Spleen (tissue), 11 donors: ENCODE measurements at regions not wholly inside any gene's neighbourhood (a gene's known extent, or its start where the extent isn't known, plus 50 kb on each side); places are given as distances from the start of the nearest gene placed in this dataset.

Experiments
- DNase-seq: peaks from one replicate; pipeline ENCODE4 v3.0.0-alpha.2; 2020
- H3K27ac ChIP-seq, 8 donors: fragments of 200-600 bp; sonication (generic) in 7 of 8; 1 replicate in 4 of 8; 2 replicates in 4 of 8; pipeline versions ENCODE4 v1.5.0 to v1.8.0; 2016 to 2021; ENCODE audit warnings: inconsistent platforms in 4 of 8, mild to moderate bottlenecking in 4 of 8, moderate library complexity in 1 of 8
- H3K27me3 ChIP-seq, 7 donors: fragments of 200-600 bp; sonication (generic) in 6 of 7; replicated peaks in 1 of 7; 1 replicate in 4 of 7; 2 replicates in 3 of 7; pipeline versions ENCODE4 v1.5.0 to v1.8.0; 2016 to 2021; ENCODE audit warnings: inconsistent platforms in 3 of 7, mild to moderate bottlenecking in 1 of 7
- H3K36me3 ChIP-seq, 6 donors: fragments of 200-600 bp; sonication (generic) in 5 of 6; 1 replicate in 4 of 6; 2 replicates in 2 of 6; pipeline versions ENCODE4 v1.5.0 to v1.8.0; 2016 to 2021; ENCODE audit warnings: inconsistent platforms in 2 of 6
- H3K4me1 ChIP-seq, 6 donors: fragments of 200-600 bp; sonication (generic) in 5 of 6; 1 replicate in 3 of 6; 2 replicates in 3 of 6; pipeline versions ENCODE4 v1.5.0 to v1.8.0; 2016 to 2021; ENCODE audit warnings: inconsistent platforms in 3 of 6
- H3K4me3 ChIP-seq, 8 donors: fragments of 200-600 bp; sonication (generic) in 7 of 8; 1 replicate in 4 of 8; 2 replicates in 4 of 8; pipeline versions ENCODE4 v1.5.0 to v1.8.0; 2016 to 2021; ENCODE audit warnings: inconsistent platforms in 4 of 8, mild to moderate bottlenecking in 4 of 8, moderate library complexity in 2 of 8
- H3K9me3 ChIP-seq, 8 donors: fragments of 200-600 bp; sonication (generic) in 7 of 8; 1 replicate in 4 of 8; 2 replicates in 4 of 8; pipeline versions ENCODE4 v1.5.0 to v1.8.0; 2016 to 2021; ENCODE audit warnings: inconsistent platforms in 4 of 8
- POLR2A ChIP-seq, 3 donors: fragments of 450-650 bp; IDR thresholded peaks; one replicate each; pipeline ENCODE4 v1.5.1; 2017; ENCODE audit warnings: antibody characterized with exemption in 3 of 3, mild to moderate bottlenecking in 1 of 3
- POLR2AphosphoS5 ChIP-seq, 3 donors: sonication (generic); formaldehyde crosslinking; IDR thresholded peaks; one replicate each; pipeline ENCODE4 v1.5.1; 2017; ENCODE audit warnings: antibody characterized with exemption in 3 of 3
- whole genome bisulfite sequencing, 5 donors: extraction: QIAGEN DNeasy Blood & Tissue Kit in 3 of 5; methylation state at CpG; one replicate each; pipeline versions ENCODE4 v1.1.5 to v1.1.7; 2013 to 2018; 5-methylcytosine and 5-hydroxymethylcytosine counted together
- intact Hi-C: fragments of 100-400 bp; cut with DNase I; formaldehyde crosslinking; loops from one replicate; pipeline ENCODE4 v1.15.0; 2023; ENCODE audit warnings: low total_unique reads
- TF ChIP-seq, protein P1 (sequence below), 11 experiments: fragments of 200-600 bp in 7 of 11; fragments of 450-650 bp in 4 of 11; sonication (generic) in 4 of 11; IDR thresholded peaks in 8 of 11; conservative IDR thresholded peaks in 3 of 11; 1 replicate in 7 of 11; 2 replicates in 4 of 11; pipeline versions ENCODE4 v1.4.0 to v1.8.0; 2016 to 2021; ENCODE audit warnings: antibody characterized with exemption in 11 of 11, inconsistent platforms in 4 of 11, mild to moderate bottlenecking in 1 of 11
- donor health status: healthy with polysubstance abuse.
- donor health status: DM: no; HTN: no; CAD: no; lungs with moderate emphysema.
- donor health status: DM: no; HTN: no; CAD: no.
- donor health status: Bipolar disorder and iron deficiency.
- donor health status: healthy.
- donor health status: DM: no; HTN: no; CAD: no.
- donor health status: DM: yes; HTN: yes; CAD: no.

DNA sequence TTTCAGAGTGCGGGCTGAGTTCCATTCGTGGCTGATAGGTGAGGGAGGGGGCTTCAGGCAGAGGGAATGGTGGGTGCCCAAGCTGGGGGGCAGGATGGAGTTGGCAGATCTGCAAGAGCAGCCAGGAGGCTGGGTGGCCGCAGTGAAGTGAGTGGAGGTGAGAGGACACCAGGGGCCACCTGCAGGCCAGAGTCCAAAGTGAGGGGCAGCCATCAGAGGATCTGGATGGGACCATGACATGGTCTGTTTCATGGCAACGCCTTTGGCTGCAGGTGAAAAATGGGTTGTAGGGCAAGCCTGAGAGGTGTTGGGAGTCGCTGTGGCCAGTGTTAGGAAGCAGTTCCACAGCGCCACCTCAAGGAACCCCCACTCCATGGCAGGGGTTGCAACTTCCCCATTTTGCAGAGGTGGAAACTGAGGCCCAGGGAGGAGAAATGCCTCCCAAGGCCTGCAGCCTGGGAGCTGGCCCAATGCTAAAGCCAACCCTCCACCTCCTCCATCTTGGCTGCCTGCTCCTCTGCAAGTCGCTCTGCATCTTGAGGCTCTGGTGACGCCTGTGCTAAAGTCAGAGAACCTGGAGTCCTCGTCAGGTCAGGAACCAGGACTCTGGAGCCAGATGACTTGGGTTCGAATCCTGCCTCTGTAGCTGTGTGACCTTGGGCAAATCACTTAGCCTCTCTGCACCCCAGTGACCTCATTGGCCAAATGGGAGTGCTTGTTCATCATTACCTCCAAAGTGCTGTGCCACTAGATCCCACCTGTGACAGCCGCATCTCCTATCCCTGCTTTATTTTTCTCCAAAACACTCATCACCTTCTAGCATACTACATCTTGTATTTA lies 153.8 kb downstream of the CEBPB start:
- Histone ChIP-seq H3K4me1 (peaks cover 14 to 93% (median 63%) of the 10 kb centered on the region in 6 donors), H3K27ac (peak overlapping the region in 3 of 8 donors; percentile 94 to 97 (median 95))

DNA sequence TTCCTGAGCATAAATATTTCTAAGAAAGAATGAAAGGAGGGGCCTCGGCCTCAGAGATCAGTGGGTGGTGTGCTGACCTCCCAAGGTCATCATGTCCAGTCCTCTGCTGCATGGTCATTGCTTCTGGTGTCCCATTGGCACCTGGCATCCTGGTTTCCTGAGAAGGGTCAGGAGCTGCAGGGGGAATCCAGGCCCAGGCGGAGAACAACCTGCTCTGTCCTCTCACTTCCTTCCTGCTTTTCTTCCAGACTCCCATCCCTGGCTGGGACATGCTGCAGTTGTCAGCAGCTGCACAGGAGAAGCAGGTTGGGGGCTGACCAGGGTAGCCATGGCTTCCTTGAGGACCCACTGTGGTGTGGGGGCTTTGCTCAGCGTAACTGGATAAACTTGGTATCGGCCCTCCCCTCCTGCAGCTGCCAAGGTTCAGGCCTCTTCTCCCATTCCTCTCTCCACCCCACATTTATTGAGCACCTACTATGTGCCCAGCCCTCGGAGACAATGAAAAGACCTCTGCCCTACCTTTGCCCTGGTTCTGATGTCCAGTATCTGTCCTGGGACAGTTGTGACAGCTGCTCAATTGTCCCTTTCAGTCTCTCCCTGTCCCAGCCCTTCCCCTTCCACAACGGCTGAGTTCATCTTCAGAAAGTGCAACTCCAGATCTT lies 155.2 kb downstream of the CEBPB start:
- WGBS, 5 donors: 46 to 63% (median 55%) methylated on average over 6 of the region's 6 CpGs
- Histone ChIP-seq H3K4me1 (peaks cover 8 to 92% (median 56%) of the 10 kb centered on the region in 6 donors), H3K27me3 (peaks cover 0 to 27% (median 0%) of the 10 kb centered on the region in 7 donors), H3K4me3 (peak overlapping the region in 3 of 8 donors; percentile 23 to 57 (median 26)), H3K36me3 (no peaks in the 10 kb centered on the region), H3K27ac (peak overlapping the region; percentile 63 to 97 (median 88)), H3K9me3 (no peaks in the 10 kb centered on the region)
- DNase-seq: peak; percentile 44
- TF ChIP-seq POLR2AphosphoS5 (IDR thresholded peaks at IDR 0.05): no peak
- TF ChIP-seq, protein P1, sequence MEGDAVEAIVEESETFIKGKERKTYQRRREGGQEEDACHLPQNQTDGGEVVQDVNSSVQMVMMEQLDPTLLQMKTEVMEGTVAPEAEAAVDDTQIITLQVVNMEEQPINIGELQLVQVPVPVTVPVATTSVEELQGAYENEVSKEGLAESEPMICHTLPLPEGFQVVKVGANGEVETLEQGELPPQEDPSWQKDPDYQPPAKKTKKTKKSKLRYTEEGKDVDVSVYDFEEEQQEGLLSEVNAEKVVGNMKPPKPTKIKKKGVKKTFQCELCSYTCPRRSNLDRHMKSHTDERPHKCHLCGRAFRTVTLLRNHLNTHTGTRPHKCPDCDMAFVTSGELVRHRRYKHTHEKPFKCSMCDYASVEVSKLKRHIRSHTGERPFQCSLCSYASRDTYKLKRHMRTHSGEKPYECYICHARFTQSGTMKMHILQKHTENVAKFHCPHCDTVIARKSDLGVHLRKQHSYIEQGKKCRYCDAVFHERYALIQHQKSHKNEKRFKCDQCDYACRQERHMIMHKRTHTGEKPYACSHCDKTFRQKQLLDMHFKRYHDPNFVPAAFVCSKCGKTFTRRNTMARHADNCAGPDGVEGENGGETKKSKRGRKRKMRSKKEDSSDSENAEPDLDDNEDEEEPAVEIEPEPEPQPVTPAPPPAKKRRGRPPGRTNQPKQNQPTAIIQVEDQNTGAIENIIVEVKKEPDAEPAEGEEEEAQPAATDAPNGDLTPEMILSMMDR (IDR thresholded peaks at IDR 0.05 in 8 of 11, conservative IDR thresholded peaks at IDR 0.05 in 3 of 11): no peak
- no peak for TF ChIP-seq POLR2A (IDR thresholded peaks at IDR 0.05)
- intact Hi-C loops: no loop called here

More for the DNA sequence above, 153.8 kb downstream of the CEBPB start:
- Histone ChIP-seq H3K4me3 (peak overlapping the region in 1 of 8 donors; percentile 57), H3K27me3 (peaks cover 0 to 27% (median 0%) of the 10 kb centered on the region in 7 donors), H3K36me3 (no peaks in the 10 kb centered on the region), H3K9me3 (no peaks in the 10 kb centered on the region)
- 86 to 96% (median 89%) methylated on average over 11 of the region's 11 CpGs for WGBS, 5 donors
- no peak for DNase-seq
- TF ChIP-seq POLR2AphosphoS5 (IDR thresholded peaks at IDR 0.05) (no peak), POLR2A (IDR thresholded peaks at IDR 0.05) (no peak)
- TF ChIP-seq, protein P1 (IDR thresholded peaks at IDR 0.05 in 8 of 11, conservative IDR thresholded peaks at IDR 0.05 in 3 of 11): peak in 5 of 11 experiments; percentile 22 to 43 (median 38)
- intact Hi-C loops: no loop called here

DNA sequence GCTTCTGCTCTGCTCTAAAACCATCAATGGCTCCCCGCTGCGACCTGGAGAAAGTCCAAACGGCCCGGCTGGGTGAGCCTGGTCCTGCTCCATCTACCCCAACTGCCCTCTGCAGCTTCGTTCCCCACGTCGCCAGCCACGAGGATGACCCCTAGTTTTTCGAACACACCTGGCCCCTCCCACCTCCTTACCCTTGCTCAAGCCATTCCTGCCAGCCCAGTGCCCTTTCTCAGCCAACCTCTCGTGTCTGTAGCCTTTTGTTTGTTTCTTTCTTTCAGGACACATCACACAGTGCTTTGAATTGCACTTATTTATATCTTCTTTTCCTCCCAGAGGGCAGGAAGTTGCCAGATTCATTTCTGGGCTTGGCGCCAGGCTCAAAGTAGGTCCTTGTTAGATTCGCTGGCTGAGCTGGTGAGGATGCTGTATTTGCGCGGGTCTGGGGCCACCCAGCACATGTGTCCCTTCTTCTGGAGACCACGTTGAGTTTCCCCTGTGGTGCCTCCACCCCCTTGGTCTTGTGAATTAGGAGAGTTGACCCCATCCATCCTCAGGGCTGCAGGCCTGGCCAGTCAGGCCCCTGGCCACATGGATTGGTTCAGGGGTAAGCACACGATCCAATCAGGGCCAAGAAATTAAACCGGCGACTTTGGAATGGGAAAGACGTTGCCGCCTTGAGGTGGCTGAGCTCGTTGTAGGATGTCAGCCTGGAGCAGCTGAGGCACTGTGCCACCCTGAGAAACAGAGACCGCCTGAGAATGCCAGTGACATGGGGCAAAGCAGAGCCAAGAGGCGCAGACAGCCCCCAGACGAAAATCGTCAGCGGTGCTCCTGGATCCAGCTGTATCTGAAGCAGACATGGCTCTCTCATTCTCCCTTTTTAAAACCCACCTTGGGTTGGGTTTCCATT lies 156.0 kb downstream of the CEBPB start:
- peak; percentile 88 for DNase-seq
- 39 to 47% (median 44%) methylated on average over 26 of the region's 26 CpGs for WGBS, 5 donors
- intact Hi-C loops: no loop called here

More for the DNA sequence above, 156.0 kb downstream of the CEBPB start:
- peak overlapping the region in 3 of 8 donors; percentile 23 to 57 (median 26) for H3K4me3 ChIP-seq
- H3K4me1 ChIP-seq: peaks cover 8 to 86% (median 53%) of the 10 kb centered on the region in 6 donors
- TF ChIP-seq, protein P1 (IDR thresholded peaks at IDR 0.05 in 8 of 11, conservative IDR thresholded peaks at IDR 0.05 in 3 of 11): no peak
- peak; percentile 57 to 76 (median 64) for TF ChIP-seq POLR2AphosphoS5 (IDR thresholded peaks at IDR 0.05)
- peak in 1 of 3 donors; percentile 10 for TF ChIP-seq POLR2A (IDR thresholded peaks at IDR 0.05)
- H3K27ac ChIP-seq: peak overlapping the region; percentile 63 to 97 (median 88)
- H3K9me3 ChIP-seq: no peaks in the 10 kb centered on the region
- H3K27me3 ChIP-seq: peaks cover 0 to 27% (median 0%) of the 10 kb centered on the region in 7 donors
- H3K36me3 ChIP-seq: no peaks in the 10 kb centered on the region
